ENCODE measurements at regions not wholly inside any gene's neighbourhood (a gene's known extent, or its start where the extent isn't known, plus 50 kb on each side); places are given as distances from the start of the nearest gene placed in this dataset.

- ATAC-seq = peak; percentile 24; the same call in 1 of the 3 replicates
- H3K4me2 ChIP-seq = peak overlapping the region; percentile 27; the same call in 1 of the 2 replicates
- H3F3A ChIP-seq (replicated peaks; ENCODE audit: low read depth) = no peaks in the 10 kb centered on the region
- DNase-seq (ENCODE audit: low spot score) = peak; percentile 20
- peak overlapping the region; percentile 29; the same call in 1 of the 2 replicates for H2AFZ ChIP-seq
- no peaks in the 10 kb centered on the region for H3K36me3 ChIP-seq (ENCODE audit: insufficient read depth)
- no peak overlapping the region for H3K27ac Mint-ChIP-seq
- peaks cover 18% of the 10 kb centered on the region for H3K27me3 Mint-ChIP-seq (ENCODE audit: insufficient read depth, low read depth, poor library complexity)
- H3K4me3 ChIP-seq = no peak overlapping the region
- no peaks in the 10 kb centered on the region; the same call in 1 of the 3 replicates for H3K9me3 Mint-ChIP-seq
- H3K4me1 ChIP-seq (ENCODE audit: insufficient read depth) = peaks cover 36% of the 10 kb centered on the region
- H3K4me3 Mint-ChIP-seq = no peak overlapping the region; the same call in 2 of the 3 replicates
- peaks cover 57% of the 10 kb centered on the region for H3K4me1 Mint-ChIP-seq
- TF ChIP-seq EZH2phosphoT487 (IDR thresholded peaks at IDR 0.05; ENCODE audit: unreplicated experiment) (no peak), ETS1 (IDR thresholded peaks at IDR 0.05) (no peak), REST (IDR thresholded peaks at IDR 0.05; ENCODE audit: unreplicated experiment) (no peak), NANOG (IDR thresholded peaks at IDR 0.05; ENCODE audit: borderline replicate concordance) (no peak), ZNF462 (CRISPR knock-in tag; IDR thresholded peaks at IDR 0.05) (no peak), STAT1 (IDR thresholded peaks at IDR 0.05; ENCODE audit: unreplicated experiment) (no peak), ZNF114 (CRISPR knock-in tag; IDR thresholded peaks at IDR 0.05) (no peak), CTCF (conservative IDR thresholded peaks at IDR 0.05; ENCODE audit: low read depth in 2 of 2) (no peak), ZNF331 (CRISPR knock-in tag; IDR thresholded peaks at IDR 0.05; ENCODE audit: low read depth) (no peak), POLR2AphosphoS5 (IDR thresholded peaks at IDR 0.05; ENCODE audit: low read depth) (no peak), CREB1 (CRISPR knock-in tag; IDR thresholded peaks at IDR 0.05; ENCODE audit: low read depth) (no peak), JUNB (IDR thresholded peaks at IDR 0.05; ENCODE audit: unreplicated experiment) (no peak), EZH2 (IDR thresholded peaks at IDR 0.05; ENCODE audit: low read depth, unreplicated experiment) (no peak)
- no peak overlapping the region for H3K27ac ChIP-seq (ENCODE audit: low read depth)
- no peaks in the 10 kb centered on the region; the same call in 1 of the 2 replicates for H3K9me2 ChIP-seq (ENCODE audit: insufficient read depth)
- no peaks in the 10 kb centered on the region for H3K79me2 ChIP-seq (replicated peaks; ENCODE audit: insufficient read depth)
- no peaks in the 10 kb centered on the region for H4K20me1 ChIP-seq (replicated peaks; ENCODE audit: insufficient read depth)
- no peaks in the 10 kb centered on the region for H3K27me3 ChIP-seq (ENCODE audit: insufficient read depth)
- H3K36me3 Mint-ChIP-seq (ENCODE audit: low read depth) = no peaks in the 10 kb centered on the region; the same call in 1 of the 3 replicates
Observed at GRCh38 chr2:15812187-15812780, 128.1 kb upstream of the MYCN start.

All from GM23338 (cell line).